NT2/D1 (cell line): ENCODE measurements at regions not wholly inside any gene's neighbourhood (a gene's known extent, or its start where the extent isn't known, plus 50 kb on each side); places are given as distances from the start of the nearest gene placed in this dataset.

Experiments used
- DNase-seq: peaks from one replicate; pipeline ENCODE4 v3.0.0-alpha.2; 2011; ENCODE audit warnings: low read depth, low spot score
- H3K27me3 ChIP-seq: 2 replicates; pipeline ENCODE4 v1.6.0; 2011; ENCODE audit warnings: mild to moderate bottlenecking; ENCODE audit not compliant: insufficient read length, insufficient read depth
- H3K36me3 ChIP-seq: 2 replicates; pipeline ENCODE4 v1.6.1; 2011; ENCODE audit warnings: mild to moderate bottlenecking, low read length, mixed read lengths; ENCODE audit not compliant: insufficient read depth, insufficient read length
- H3K4me1 ChIP-seq: 2 replicates; pipeline ENCODE4 v1.5.1; 2011; ENCODE audit not compliant: insufficient read depth, insufficient read length
- H3K4me3 ChIP-seq: 2 replicates; pipeline ENCODE4 v1.5.1; 2011; ENCODE audit warnings: low read depth; ENCODE audit not compliant: insufficient read length
- H3K9ac ChIP-seq: 2 replicates; pipeline ENCODE4 v1.6.0; 2011; ENCODE audit warnings: low read depth; ENCODE audit not compliant: insufficient read length
- H3K9me3 ChIP-seq: 2 replicates; pipeline ENCODE4 v1.5.1; 2011; ENCODE audit warnings: mild to moderate bottlenecking, low read length; ENCODE audit not compliant: insufficient read depth
- SUZ12 ChIP-seq: IDR thresholded peaks from 2 replicates; pipeline ENCODE4 v1.6.1; 2011; ENCODE audit not compliant: insufficient read length, insufficient read depth; ENCODE audit errors: extremely low read depth
- YY1 ChIP-seq: IDR thresholded peaks from 2 replicates; pipeline ENCODE4 v1.6.1; 2011; ENCODE audit not compliant: insufficient read length, insufficient read depth
- ZNF274 ChIP-seq: IDR thresholded peaks from 2 replicates; pipeline ENCODE4 v1.6.1; 2011; ENCODE audit warnings: mild to moderate bottlenecking, low read depth, low read length

GRCh38 chr2:43082111-43082894, 144.1 kb downstream of the ZFP36L2 start:
- Histone ChIP-seq H3K4me1 (peaks cover 22% of the 10 kb centered on the region), H3K9ac (peak overlapping the region; percentile 57), H3K36me3 (no peaks in the 10 kb centered on the region), H3K4me3 (no peak overlapping the region), H3K27me3 (no peaks in the 10 kb centered on the region), H3K9me3 (no peaks in the 10 kb centered on the region)
- TF ChIP-seq YY1 = no peak
- TF ChIP-seq SUZ12 = no peak
- TF ChIP-seq ZNF274 = no peak
- DNase-seq = no peak

- Histone ChIP-seq H3K27me3 (no peaks in the 10 kb centered on the region), H3K9ac (no peak overlapping the region), H3K9me3 (no peaks in the 10 kb centered on the region), H3K4me3 (no peak overlapping the region), H3K4me1 (peaks cover 19% of the 10 kb centered on the region), H3K36me3 (no peaks in the 10 kb centered on the region)
- no peak for DNase-seq
- no peak for TF ChIP-seq ZNF274
- no peak for TF ChIP-seq YY1
- TF ChIP-seq SUZ12 = no peak
Observed at GRCh38 chr2:43081131-43081765, 145.2 kb downstream of the ZFP36L2 start.

GRCh38 chr2:43080571-43081021, 145.8 kb downstream of the ZFP36L2 start:
- DNase-seq = no peak
- Histone ChIP-seq H3K4me1 (peaks cover 16% of the 10 kb centered on the region), H3K36me3 (no peaks in the 10 kb centered on the region), H3K9me3 (no peaks in the 10 kb centered on the region), H3K27me3 (no peaks in the 10 kb centered on the region), H3K4me3 (no peak overlapping the region), H3K9ac (no peak overlapping the region)
- TF ChIP-seq ZNF274 (no peak), YY1 (no peak), SUZ12 (no peak)

- no peaks in the 10 kb centered on the region for H3K36me3 ChIP-seq
- peaks cover 14% of the 10 kb centered on the region for H3K4me1 ChIP-seq
- H3K9ac ChIP-seq = no peak overlapping the region
- TF ChIP-seq SUZ12 = no peak
- TF ChIP-seq ZNF274 = no peak
- no peak for TF ChIP-seq YY1
- no peaks in the 10 kb centered on the region for H3K9me3 ChIP-seq
- no peak overlapping the region for H3K4me3 ChIP-seq
- no peak for DNase-seq
- no peaks in the 10 kb centered on the region for H3K27me3 ChIP-seq
Observed at GRCh38 chr2:43078781-43079755, 147.3 kb downstream of the ZFP36L2 start.

- H3K4me3 ChIP-seq = no peak overlapping the region
- no peak overlapping the region for H3K9ac ChIP-seq
- H3K27me3 ChIP-seq = no peaks in the 10 kb centered on the region
- no peak for DNase-seq
- H3K36me3 ChIP-seq = no peaks in the 10 kb centered on the region
- peaks cover 14% of the 10 kb centered on the region for H3K4me1 ChIP-seq
- TF ChIP-seq SUZ12 (no peak), ZNF274 (no peak), YY1 (no peak)
- no peaks in the 10 kb centered on the region for H3K9me3 ChIP-seq
Observed at GRCh38 chr2:43078301-43078700, 148.1 kb downstream of the ZFP36L2 start.

GRCh38 chr2:43077876-43078275, 148.5 kb downstream of the ZFP36L2 start:
- peaks cover 11% of the 10 kb centered on the region for H3K4me1 ChIP-seq
- H3K27me3 ChIP-seq = no peaks in the 10 kb centered on the region
- TF ChIP-seq ZNF274 (no peak), YY1 (no peak), SUZ12 (no peak)
- no peak overlapping the region for H3K4me3 ChIP-seq
- H3K9ac ChIP-seq = no peak overlapping the region
- H3K9me3 ChIP-seq = no peaks in the 10 kb centered on the region
- no peaks in the 10 kb centered on the region for H3K36me3 ChIP-seq
- no peak for DNase-seq

- no peak for DNase-seq
- H3K4me1 ChIP-seq = peaks cover 2% of the 10 kb centered on the region
Observed at GRCh38 chr2:43076676-43077075, 149.7 kb downstream of the ZFP36L2 start.

More at GRCh38 chr2:43076676-43077075, 149.7 kb downstream of the ZFP36L2 start:
- H3K4me3 ChIP-seq = no peak overlapping the region
- no peak overlapping the region for H3K9ac ChIP-seq
- H3K9me3 ChIP-seq = no peaks in the 10 kb centered on the region
- no peaks in the 10 kb centered on the region for H3K27me3 ChIP-seq
- no peak for TF ChIP-seq ZNF274
- no peak for TF ChIP-seq YY1
- TF ChIP-seq SUZ12 = no peak
- H3K36me3 ChIP-seq = no peaks in the 10 kb centered on the region
